ENCODE measurements at regions not wholly inside any gene's neighbourhood (a gene's known extent, or its start where the extent isn't known, plus 50 kb on each side); places are given as distances from the start of the nearest gene placed in this dataset.

DNA sequence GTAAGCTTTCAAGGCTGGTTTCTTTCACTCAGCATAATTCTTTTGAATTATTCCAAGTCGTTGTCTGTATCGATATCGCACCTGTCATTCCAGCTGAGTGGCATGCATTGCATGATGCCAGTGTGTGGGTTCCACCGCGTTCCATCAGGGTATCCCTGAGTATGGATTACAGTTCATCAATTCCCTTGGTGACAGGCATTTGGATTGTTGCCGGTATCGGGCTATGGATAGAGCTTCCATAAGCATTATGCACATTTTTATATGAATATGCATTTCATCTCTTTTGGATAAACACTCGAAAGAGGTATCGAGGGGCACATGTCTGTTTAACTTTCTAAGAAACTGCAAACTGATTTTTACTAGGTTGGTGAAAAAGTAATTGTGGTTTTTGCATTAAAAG is 698.8 kb downstream of the BRD1 start:
- DNase-seq (ENCODE audit: low read depth in 4 of 4, low spot score in 3 of 4) = no peak

DNA sequence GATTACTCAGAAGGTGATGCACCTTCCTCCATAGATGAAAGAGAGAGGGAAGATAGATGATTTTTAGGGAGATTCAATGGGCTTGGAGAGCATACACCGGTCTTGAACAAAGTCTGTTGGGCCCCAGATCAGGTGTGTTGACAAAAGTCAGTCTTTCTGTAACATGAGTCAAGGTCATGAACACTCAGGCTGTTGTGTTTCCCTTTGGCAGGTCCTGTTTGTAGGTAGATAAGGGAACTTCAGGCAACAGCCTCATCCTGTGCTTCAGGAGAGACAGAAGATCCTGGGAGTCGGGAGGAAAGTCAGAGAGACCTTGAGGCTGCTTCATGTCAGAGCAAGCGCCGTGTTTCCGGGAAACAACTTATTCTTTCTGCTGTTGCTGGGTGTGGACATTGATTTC is 703.1 kb downstream of the BRD1 start:
- no peak for DNase-seq (ENCODE audit: low read depth in 4 of 4, low spot score in 3 of 4)

DNA sequence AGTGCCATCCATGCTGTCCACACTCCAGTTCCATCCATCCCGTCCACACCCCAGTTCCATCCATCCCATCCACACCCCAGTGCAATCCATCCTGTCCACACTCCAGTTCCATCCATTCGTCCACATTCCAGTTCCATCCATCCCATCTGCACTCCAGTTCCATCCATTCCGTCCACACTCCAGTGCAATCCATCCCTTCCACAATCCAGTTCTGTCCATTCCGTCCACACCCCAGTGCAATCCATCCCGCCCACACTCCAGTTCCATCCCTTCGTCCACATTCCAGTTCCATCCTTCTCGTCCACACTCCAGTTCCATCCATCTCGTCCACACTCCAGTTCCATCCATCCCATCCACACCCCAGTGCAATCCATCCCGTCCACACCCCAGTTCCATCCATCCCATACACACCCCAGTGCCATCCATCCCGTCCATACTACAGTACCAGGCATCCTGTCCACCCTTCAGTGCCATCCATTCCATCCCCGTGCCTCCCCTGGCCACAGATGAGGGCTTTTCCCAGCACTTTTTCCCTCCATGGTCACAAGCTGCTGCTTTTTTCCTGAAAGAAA is 704.0 kb downstream of the BRD1 start:
- DNase-seq (ENCODE audit: low read depth in 4 of 4, low spot score in 3 of 4) = no peak

GRCh38 chr22:49119551-49119952 is 708.1 kb downstream of the BRD1 start:
- no peak for DNase-seq (ENCODE audit: low read depth in 4 of 4, low spot score in 3 of 4)

DNA sequence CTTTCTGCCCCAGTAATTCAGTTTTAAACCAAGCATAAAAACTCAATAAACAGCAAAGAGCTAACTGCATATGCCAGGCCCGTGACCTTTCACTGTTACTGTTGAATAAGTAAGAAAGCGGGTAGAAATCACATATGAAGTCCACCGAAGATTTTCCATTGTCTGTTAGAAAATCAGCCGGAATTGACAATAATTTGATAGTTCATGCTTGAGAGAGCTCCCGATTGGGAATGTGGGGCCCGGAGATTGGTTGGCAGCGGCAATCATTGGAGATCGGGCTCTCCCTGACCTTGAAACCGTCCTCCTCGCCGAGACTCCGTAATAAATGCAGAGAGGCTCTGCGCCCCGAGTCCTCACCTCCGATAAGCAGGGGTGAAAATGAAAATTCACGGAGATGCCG is 709.6 kb downstream of the BRD1 start:
- no peak for DNase-seq (ENCODE audit: low read depth in 4 of 4, low spot score in 3 of 4)

GRCh38 chr22:49117486-49117885 is 710.2 kb downstream of the BRD1 start:
- no peak for DNase-seq (ENCODE audit: low read depth in 4 of 4, low spot score in 3 of 4)

GRCh38 chr22:49116486-49117120 is 711.1 kb downstream of the BRD1 start:
- DNase-seq (ENCODE audit: low read depth in 4 of 4, low spot score in 3 of 4) = no peak

DNA sequence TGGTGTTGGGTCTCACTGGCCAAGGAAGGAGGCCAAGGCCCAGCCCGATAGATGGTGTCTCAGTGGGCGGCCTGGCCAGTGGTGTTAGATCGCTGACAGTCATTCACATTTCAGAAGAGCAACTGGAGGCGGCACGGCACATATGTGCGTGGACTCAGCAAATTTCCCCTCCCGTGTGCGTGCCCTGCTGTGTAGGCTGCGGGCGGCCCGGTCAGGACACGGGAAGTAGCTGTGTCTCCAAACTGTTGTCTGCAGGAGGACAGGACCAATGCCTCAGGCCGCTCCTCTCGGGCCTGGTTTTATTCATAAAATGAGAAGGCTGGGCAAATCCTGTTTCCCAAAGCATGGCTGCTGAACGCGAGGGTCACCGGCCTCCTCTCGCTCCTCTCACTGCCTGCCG is 711.7 kb downstream of the BRD1 start:
- no peak for DNase-seq (ENCODE audit: low read depth in 4 of 4, low spot score in 3 of 4)

GRCh38 chr22:49115197-49115596 is 712.5 kb downstream of the BRD1 start:
- no peak for DNase-seq (ENCODE audit: low read depth in 4 of 4, low spot score in 3 of 4)

GRCh38 chr22:49113758-49114157 is 713.9 kb downstream of the BRD1 start:
- DNase-seq (ENCODE audit: low read depth in 4 of 4, low spot score in 3 of 4) = no peak

- no peak for DNase-seq (ENCODE audit: low read depth in 4 of 4, low spot score in 3 of 4)
Measured at GRCh38 chr22:49112661-49113626, 714.7 kb downstream of the BRD1 start.

- no peak for DNase-seq (ENCODE audit: low read depth in 4 of 4, low spot score in 3 of 4)
Measured at GRCh38 chr22:49112176-49112575, 715.5 kb downstream of the BRD1 start.

DNA sequence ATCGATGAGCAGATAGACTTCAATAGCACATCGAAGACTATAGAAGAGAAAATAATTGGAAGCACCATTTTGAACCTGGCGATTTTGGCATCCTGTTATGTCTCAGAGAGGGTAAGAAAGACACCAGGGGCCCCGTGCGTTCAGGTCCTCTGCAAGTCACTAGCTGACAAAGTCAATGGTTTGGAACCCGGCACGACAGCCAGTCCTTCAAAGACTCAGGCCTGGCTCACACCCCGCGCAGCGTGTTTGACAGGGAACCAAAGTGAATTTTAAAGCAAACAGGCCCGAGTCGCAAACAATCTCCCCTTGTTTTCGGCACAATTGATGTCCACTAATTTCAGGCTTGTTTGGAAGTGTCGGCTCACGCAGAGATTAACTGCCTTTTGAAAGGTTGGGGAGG is 716.6 kb downstream of the BRD1 start:
- DNase-seq (ENCODE audit: low read depth in 4 of 4, low spot score in 3 of 4) = no peak

- no peak for DNase-seq (ENCODE audit: low read depth in 4 of 4, low spot score in 3 of 4)
Measured at GRCh38 chr22:49108636-49109315, 718.9 kb downstream of the BRD1 start.

GRCh38 chr22:49107961-49108530 is 719.6 kb downstream of the BRD1 start:
- no peak for DNase-seq (ENCODE audit: low read depth in 4 of 4, low spot score in 3 of 4)

GRCh38 chr22:49107561-49107960 is 720.1 kb downstream of the BRD1 start:
- no peak for DNase-seq (ENCODE audit: low read depth in 4 of 4, low spot score in 3 of 4)

DNA sequence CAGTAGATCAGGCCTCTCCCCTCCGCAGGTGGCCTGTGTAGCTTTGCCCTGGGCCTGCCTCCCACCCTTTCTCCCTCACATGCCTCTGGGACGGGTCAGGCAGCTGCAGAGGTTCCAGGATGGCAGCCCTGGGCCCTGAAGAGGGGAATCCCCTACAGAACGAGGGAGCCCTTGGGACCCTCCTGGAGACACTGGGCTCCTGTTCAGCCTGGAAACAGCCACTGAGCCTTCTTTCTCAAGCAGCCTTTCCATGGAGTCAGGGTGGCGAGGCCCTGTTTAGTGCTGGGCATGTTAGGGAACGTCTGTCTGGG is 720.9 kb downstream of the BRD1 start:
- DNase-seq (ENCODE audit: low read depth in 4 of 4, low spot score in 3 of 4) = no peak

DNA sequence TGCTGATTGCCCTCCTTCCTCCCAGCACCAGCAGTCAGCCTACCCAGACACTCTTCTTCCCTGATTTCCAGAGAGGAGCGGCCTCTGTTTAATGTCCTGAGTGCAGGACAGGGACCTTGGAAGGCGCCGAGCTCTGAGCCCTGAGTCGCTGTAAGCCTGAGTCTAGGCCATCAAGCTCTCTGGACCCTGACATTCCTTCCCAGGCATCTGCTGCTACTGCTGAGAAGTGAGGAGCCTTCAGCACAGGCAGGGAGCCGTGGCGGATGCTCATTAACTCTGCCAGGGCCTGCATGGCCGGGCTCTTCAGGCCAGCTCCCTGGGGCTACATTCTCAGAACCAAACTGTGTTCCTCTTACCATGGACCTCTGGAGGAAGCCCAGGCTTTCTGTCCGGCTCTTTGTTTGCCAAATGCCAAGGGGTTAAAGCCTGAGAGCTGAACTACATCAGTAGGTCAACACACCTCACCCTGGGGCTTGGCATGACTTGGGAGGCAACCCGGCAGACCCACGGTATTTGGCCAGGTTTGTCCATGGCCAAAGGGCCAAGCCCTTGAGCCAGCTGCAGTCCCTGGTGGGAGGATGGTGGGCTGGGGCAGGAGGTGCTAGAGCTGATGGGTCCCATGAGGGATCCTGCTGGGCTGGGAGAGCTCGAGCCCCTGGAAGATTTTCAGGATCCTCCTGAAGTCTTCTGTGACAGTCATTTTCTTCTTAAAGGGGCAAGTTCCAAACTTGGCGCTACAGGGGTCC is 721.4 kb downstream of the BRD1 start:
- no peak for DNase-seq (ENCODE audit: low read depth in 4 of 4, low spot score in 3 of 4)

- DNase-seq (ENCODE audit: low read depth in 4 of 4, low spot score in 3 of 4) = no peak
Measured at GRCh38 chr22:49104434-49104833, 723.2 kb downstream of the BRD1 start.

DNA sequence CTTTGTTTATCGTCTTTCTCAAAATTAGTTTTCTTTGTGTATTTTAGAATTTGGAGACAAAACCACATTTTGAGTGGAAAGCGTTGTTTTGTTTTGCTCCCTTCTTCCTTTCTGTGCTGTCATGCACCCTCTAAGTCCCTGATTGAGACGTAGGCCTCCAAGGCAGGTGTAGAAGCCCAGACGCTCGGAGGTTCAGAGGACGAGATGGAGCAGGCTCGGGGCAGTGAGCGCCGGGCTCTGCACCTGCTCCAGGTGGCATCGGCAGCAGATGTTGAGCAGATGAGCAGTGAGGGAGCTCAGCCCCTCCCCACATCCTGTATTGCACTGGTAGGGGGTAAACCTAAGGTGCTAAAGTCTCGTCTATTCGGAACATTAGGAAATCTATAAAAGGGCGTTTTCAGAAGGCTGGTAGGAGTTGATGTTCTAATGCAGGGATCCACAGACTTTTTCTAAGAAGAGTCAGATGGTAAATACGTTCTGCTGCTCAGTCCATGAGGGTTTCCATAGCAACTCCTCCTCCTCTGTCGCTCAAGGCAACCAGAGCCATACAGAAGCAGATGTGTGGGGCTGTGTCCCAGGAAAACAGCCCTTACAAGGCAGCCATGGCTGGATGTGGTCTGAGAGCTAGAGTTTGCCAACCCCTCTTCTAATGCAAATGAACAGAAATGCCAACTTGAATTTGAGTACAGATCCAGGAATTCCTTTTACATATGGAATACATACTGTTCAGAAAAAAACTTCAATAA is 724.2 kb downstream of the BRD1 start:
- DNase-seq (ENCODE audit: low read depth in 4 of 4, low spot score in 3 of 4) = no peak
